ENCODE measurements at regions not wholly inside any gene's neighbourhood (a gene's known extent, or its start where the extent isn't known, plus 50 kb on each side); places are given as distances from the start of the nearest gene placed in this dataset.

DNA sequence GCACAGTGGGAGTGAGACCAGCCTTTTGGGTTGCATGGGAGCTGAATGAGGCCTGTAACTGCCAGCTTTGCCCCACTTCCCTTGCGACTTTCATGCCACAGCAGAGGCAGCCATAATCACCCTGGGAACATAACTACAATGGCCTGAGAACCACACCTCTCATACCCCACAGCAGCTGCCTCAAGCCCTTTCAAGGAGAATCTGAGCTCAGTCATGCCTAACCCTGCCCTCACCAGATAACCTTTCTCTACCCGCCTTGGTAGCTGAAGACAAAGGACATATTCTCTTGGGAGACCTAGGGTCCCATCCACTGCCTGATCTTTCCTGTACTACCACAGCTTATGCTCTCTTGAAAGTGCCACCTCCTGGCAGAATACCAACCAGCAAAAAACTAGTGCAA, 599.9 kb upstream of the IGFBP7 start:
- in situ Hi-C loops (cut with HindIII; ENCODE audit: low sequenced_read_pairs), result no loop called here
- no peak for DNase-seq (ENCODE audit: low read depth)
- TF ChIP-seq, protein P1, sequence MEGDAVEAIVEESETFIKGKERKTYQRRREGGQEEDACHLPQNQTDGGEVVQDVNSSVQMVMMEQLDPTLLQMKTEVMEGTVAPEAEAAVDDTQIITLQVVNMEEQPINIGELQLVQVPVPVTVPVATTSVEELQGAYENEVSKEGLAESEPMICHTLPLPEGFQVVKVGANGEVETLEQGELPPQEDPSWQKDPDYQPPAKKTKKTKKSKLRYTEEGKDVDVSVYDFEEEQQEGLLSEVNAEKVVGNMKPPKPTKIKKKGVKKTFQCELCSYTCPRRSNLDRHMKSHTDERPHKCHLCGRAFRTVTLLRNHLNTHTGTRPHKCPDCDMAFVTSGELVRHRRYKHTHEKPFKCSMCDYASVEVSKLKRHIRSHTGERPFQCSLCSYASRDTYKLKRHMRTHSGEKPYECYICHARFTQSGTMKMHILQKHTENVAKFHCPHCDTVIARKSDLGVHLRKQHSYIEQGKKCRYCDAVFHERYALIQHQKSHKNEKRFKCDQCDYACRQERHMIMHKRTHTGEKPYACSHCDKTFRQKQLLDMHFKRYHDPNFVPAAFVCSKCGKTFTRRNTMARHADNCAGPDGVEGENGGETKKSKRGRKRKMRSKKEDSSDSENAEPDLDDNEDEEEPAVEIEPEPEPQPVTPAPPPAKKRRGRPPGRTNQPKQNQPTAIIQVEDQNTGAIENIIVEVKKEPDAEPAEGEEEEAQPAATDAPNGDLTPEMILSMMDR (IDR thresholded peaks at IDR 0.05; ENCODE audit: low read depth, low read length, missing control alignments), result no peak
- no peak overlapping the region for H3K4me3 ChIP-seq (ENCODE audit: low read depth, low read length)

DNA sequence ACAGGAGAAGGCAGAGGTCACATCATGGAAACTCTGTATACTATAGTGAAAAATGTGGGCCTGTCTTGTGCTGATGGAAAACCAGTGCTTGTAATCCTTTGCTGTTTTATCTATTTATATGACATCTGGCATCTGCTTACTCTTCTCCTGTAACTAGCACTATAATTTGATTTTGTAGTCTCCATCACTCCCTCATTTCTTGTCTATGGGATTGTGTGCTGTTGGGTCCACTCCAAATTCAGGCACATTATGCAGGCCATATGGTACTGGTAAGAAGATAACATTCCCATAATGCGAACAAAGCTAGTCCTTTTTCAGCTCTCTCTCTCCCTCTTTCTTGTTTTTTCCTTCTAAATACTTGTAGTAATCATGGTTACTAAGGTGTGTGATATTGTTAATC, 581.2 kb upstream of the IGFBP7 start:
- TF ChIP-seq, protein P1 (IDR thresholded peaks at IDR 0.05; ENCODE audit: low read depth, low read length, missing control alignments), result no peak
- DNase-seq (ENCODE audit: low read depth), result no peak
- in situ Hi-C loops (cut with HindIII; ENCODE audit: low sequenced_read_pairs), result no loop called here
- no peak overlapping the region for H3K4me3 ChIP-seq (ENCODE audit: low read depth, low read length)

DNA sequence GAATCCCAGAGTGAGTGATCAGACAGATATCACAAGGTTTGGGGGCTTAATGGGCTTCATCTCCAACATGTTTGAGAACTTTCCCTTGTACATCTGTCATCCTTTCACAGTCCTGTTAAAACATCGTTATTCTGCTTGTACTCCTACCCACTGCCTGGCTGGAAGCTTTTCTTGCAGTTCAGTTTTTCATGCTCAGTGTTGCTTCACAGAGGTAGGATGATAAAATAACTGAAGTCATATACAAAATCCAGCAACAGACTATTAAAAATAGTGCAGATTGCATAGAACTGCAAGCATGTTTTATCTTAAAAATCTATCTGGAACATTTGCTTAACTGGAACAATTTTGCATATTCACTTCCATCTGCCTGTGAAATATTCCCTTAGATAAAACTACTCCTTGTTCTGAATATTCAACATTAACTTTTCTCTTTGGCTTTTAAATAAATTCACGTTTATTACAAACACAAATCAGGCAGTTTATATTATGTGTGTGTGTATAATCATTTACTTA, 579.6 kb upstream of the IGFBP7 start:
- in situ Hi-C loops (cut with HindIII; ENCODE audit: low sequenced_read_pairs), result no loop called here
- TF ChIP-seq, protein P1 (IDR thresholded peaks at IDR 0.05; ENCODE audit: low read depth, low read length, missing control alignments), result no peak
- H3K4me3 ChIP-seq (ENCODE audit: low read depth, low read length), result no peak overlapping the region
- DNase-seq (ENCODE audit: low read depth), result no peak

GRCh38 chr4:57682275-57682674, 572.1 kb upstream of the IGFBP7 start:
- in situ Hi-C loops (cut with HindIII; ENCODE audit: low sequenced_read_pairs), result no loop called here
- no peak for DNase-seq (ENCODE audit: low read depth)
- TF ChIP-seq, protein P1 (IDR thresholded peaks at IDR 0.05; ENCODE audit: low read depth, low read length, missing control alignments), result no peak
- H3K4me3 ChIP-seq (ENCODE audit: low read depth, low read length), result no peak overlapping the region

DNA sequence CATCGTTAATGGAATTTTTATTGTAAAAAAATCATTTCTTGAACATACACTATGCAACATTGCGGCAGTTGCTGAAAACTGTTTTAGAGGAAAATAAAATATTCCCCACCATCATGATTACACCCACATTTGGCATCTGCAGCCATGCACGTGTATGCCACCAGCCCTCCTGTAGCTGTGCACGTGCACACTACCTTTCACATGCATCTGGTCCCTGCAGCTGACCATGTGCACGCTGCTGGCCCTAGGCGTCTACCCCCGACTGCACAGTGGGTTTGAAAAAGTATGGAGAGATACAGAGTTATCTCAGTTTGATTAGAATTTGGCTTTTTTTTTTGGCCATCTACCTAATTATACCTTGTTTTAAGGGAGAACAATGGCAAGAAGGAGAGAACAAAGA, 569.8 kb upstream of the IGFBP7 start:
- in situ Hi-C loops (cut with HindIII; ENCODE audit: low sequenced_read_pairs), result no loop called here
- DNase-seq (ENCODE audit: low read depth), result no peak

DNA sequence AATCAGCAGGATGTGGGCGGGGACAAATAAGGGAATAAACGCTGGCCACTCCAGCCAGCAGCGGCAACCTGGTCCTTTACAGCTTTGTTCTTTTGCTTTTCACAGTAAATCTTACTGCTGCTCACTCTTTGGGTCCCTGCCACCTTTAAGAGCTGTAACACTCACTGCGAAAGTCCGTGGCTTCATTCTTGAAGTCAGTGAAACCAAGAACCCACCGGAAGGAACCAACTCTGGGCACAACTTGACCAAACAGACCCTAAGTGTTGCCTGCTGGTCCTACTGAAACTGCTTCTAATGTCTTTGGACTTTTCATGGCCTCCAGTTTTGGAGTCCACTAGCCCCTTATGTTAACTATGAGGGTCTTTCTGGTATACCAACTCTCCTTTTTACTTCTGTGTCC, 566.2 kb upstream of the IGFBP7 start:
- TF ChIP-seq, protein P1 (IDR thresholded peaks at IDR 0.05; ENCODE audit: low read depth, low read length, missing control alignments), result no peak
- in situ Hi-C loops (cut with HindIII; ENCODE audit: low sequenced_read_pairs), result no loop called here
- no peak overlapping the region for H3K4me3 ChIP-seq (ENCODE audit: low read depth, low read length)
- DNase-seq (ENCODE audit: low read depth), result no peak

More for the DNA sequence above, 569.8 kb upstream of the IGFBP7 start:
- no peak overlapping the region for H3K4me3 ChIP-seq (ENCODE audit: low read depth, low read length)
- TF ChIP-seq, protein P1 (IDR thresholded peaks at IDR 0.05; ENCODE audit: low read depth, low read length, missing control alignments), result no peak
